HG03432 (cell line): ENCODE measurements at regions not wholly inside any gene's neighbourhood (a gene's known extent, or its start where the extent isn't known, plus 50 kb on each side); places are given as distances from the start of the nearest gene placed in this dataset.
"Not testable (repeated sequence)": the region's sequence is repeated elsewhere in the genome, so short reads cannot be mapped to it uniquely, and the experiment has no call there.

Experiments
- ATAC-seq: cut with Tn5 transposase; IDR thresholded peaks from one replicate; pipeline ENCODE4 v1.9.1; 2021; ENCODE audit warnings: mild to moderate bottlenecking, moderate library complexity; ENCODE audit not compliant: unreplicated experiment

DNA sequence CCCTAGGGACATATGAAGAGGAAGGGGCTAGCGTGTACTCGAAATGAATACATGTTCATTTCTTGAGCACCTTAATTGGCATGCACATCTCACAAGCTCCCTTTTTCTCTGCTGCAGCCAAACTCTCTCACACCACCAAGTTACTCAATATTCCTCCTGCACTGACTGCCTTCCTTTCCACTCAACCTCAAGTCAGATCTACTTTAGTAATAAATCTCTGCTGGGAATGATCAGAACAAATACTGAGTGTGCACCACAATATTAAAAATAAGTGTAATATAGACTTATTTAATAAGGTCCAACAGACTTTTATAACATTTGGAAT, 995.8 kb upstream of the WWC1 start:
- no peak for ATAC-seq

- ATAC-seq = no peak
These were observed 995.4 kb upstream of the WWC1 start for GRCh38 chr5:167296066-167296465.

DNA sequence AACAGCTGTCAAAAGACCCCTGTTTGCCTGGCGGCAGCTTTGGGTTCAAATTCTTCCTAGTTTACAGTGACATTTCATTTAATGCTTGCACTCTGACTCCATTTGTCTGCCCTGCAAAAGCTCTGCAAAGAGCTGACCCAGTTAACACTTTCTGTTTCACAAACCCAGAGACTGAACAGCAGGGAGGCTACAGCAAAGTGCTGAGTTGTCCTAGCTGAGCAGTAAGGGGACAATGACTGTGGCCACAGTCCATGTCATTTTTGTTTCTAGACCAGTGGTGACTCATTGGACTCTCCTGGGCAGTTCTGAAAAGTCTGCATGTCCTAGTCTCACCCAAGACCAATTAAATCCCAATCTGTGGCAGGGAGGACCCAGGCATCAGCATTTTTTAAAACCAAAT, 994.8 kb upstream of the WWC1 start:
- no peak for ATAC-seq

GRCh38 chr5:167299861-167300260, 991.6 kb upstream of the WWC1 start:
- ATAC-seq = not testable (repeated sequence)

DNA sequence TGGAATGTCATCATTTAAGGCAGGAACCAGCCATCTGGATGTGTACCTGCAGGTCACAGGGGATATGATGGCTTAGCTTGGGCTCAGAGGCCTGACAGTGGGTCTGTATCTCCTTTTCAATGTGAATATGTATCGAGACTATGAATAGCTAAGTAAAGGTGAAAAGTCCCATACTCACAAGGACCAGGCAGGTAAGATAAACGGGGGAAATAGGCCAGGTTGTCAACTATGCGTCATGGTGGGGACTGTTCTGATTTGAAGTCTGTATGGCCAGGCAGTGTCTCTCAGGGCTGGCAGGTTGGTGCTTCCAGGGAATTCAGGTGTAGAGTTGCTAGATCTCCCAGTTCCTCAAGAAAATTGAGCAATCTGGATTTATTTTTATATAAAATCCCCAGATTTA, 987.9 kb upstream of the WWC1 start:
- no peak for ATAC-seq

GRCh38 chr5:167304834-167305469, 986.5 kb upstream of the WWC1 start:
- ATAC-seq = no peak

DNA sequence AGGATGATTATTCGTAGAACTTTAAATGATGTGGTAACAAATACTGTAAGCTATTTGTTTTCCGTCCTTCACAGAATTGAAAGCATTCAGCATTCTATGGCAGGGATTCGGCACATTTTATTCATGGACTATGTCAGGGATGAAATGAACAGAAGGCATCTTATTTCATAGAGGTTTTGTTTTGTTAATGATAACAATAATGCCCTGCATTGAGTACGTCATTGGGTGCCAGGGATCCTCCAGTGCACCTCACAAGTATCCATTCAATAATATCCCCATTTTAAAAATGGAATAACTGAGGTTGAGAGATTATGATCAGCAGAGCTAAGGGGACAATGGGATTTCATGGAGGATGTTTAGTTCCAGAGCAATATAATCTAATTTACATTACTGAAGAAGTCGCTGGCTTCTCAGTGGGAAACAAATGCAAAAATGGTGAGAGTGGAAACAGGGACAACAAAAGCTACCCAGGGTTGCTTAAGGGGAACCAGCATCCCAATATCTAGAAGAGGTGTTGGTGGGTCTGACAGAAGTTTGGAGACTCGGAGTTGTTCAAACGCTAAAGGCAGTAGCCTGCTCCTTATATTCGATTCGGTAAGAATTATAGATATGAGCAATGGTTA, 985.7 kb upstream of the WWC1 start:
- no peak for ATAC-seq

DNA sequence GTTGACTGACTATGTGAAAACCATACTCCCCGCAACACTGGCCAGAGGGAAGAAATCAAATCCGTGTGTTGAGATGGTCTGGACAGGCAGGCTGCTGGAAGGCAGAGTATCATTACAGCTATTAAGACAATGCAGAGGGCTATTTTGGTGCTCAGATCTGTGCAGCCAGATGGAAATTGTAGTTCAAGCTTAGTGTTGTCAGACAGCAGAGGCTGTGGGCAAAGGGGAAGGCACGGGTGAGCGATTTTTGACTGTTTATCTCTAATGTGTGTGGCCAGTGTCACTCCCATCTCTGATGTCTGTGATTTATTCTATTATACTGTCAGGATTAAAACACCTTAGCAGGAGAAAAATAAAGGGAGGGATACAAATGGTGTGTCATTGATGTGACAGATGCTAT, 984.4 kb upstream of the WWC1 start:
- ATAC-seq = no peak

DNA sequence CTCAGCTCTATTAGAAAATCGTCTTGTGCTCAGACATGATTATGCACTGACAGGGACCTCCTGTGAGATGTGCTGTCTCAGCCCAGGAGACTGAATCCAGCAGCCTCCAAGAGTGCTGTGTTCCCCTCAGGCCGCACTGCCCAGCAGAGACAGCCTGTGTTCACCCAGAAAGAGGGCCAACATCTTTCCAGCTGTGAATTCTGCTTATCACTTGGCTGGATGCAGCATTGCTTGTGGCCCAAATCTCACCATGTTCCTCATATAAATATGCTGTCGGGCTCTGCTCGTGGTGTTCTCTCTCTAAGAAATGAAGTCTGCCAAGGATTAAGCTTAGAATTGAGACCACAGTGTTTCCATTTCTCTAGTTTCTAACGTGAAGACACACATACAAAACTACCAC, 983.0 kb upstream of the WWC1 start:
- no peak for ATAC-seq

DNA sequence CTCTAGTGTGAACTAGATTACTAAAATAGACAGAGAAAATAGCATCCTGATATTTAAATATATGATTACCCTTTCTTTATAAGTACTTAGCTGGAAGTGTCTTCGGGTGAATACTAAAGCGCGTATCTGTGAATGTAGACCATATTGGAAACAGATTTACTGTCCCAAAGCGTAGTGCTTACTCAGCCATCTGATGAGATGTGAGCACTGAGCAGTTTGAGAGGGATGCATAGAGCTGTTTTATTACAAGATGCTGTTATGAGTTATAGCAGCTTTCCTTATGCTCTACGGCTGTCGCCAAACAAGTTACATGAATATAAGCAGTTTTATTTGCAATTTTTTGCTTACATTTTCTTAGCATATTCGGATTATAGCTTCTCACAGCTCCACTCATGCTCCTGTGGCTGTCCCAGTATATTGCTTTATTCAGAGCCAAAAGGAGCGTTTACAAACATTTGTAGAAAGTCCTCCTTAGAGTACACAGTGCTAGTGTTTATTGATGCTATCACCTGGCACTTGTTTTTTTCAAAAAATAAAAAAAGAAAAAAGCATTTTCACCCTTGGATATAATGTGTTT, 981.4 kb upstream of the WWC1 start:
- ATAC-seq = no peak

- ATAC-seq = no peak
These were observed 980.1 kb upstream of the WWC1 start for GRCh38 chr5:167311340-167311739.

DNA sequence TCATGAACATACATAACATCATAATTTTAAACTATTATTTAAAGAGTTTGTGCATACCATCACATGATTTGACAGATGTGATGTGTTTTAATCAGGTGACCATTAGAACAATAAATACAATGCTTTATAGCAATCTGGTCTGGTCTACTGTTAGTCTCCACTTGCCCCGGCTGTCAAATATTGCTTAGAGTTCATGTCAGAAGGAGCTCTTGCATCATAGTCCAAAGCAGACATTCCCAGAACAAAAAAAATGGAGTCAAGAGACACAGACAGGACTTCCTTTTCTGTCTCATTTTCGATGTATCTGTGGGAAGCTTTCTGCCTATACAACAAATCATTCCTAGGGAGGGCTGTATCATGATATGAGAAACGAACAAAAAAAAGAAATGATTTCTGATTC, 979.2 kb upstream of the WWC1 start:
- no peak for ATAC-seq

DNA sequence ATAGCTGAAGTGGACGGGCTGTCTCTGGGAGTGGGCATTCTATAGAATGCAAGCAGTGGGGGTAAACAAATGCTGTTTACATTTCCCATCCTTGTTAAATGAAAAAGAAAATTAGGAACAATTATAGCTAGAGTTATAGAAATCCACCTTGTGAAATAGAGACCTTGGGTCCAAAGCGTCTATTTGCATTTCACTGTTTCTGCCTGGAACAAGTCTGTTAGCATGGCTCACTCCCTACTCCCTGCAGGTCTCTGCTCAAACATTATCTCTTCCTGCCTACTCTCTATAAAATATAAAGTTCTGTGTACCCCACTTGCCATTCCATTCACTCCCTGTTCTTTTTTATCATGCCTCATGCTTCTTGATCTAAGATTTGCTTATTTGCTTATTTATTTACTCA, 975.7 kb upstream of the WWC1 start:
- ATAC-seq = no peak

DNA sequence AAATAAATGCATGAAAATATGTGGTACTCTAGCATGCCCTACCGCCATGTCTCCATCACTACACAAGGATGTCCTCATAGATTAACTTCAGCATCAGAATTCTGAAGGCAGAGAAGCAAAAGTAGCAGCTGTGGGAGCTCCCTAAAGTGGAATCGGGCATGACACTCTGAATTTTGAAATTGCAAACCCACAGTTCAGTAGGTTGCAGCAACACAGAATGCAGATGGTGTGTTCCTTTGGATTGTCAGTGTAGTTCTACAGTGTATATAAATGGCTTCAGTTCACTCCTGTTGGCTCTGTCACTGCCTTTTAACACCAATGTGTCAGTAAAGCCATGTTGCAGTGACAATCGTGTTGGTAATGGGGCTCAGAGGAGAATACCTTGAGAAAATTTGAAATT, 973.6 kb upstream of the WWC1 start:
- no peak for ATAC-seq

DNA sequence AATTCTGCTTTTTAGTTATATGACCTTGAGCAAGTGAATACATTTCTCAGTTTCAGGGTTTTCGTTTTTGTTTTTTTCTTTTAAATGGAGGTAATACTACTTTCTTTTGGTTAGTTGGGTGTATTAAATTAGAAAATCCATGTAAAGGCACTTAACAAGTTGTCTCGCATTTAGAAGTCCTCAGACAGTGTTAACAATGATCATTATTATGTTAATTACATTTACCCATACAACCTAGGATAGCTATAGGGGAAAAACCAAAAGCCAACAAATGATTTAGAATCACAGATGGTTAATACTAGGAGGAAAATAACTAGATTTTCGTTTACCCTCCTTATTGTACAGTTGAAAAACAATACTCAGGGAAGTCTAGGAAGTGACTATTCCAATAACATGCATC, 972.2 kb upstream of the WWC1 start:
- no peak for ATAC-seq

GRCh38 chr5:167320019-167320418, 971.4 kb upstream of the WWC1 start:
- ATAC-seq = no peak

- no peak for ATAC-seq
These were observed 959.1 kb upstream of the WWC1 start for GRCh38 chr5:167332309-167332708.

GRCh38 chr5:167336161-167336560, 955.3 kb upstream of the WWC1 start:
- ATAC-seq = no peak

DNA sequence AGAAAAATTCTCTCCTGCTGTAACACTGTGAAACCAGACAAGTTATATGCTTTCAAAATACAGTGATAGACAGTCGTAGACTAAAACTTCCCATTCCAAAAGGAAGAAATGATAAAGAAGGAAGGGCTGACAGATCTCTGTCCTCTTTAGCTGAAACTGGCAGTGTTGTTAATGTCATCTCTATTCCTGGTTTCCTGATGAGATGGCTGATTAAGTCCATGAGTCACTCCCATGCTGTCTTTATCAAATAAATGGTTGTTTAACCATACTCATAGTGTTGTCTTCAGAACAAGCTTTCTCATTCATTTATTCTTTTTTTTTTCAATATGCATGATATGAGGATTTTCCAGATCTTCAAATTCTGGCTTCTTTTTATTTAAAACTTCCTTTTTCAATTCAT, 952.2 kb upstream of the WWC1 start:
- ATAC-seq = no peak

DNA sequence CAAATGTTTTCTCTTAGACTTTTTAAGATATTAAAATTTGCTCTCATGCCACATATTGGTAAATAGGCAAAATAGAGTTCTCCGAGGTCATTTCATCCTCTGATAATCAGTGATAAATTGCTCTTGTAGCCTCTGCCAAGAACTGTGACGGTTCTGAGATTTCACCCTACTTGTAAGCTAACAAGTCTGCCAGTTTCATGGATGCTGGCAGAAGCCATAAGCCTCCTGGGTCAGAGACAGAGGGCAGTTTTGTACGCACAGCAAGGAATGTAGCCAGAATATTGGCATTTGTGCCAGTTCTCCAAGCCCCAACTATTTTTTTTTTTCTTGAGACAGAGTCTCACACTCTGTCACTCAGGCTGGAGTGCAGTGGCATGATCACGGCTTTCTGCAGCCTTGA, 945.0 kb upstream of the WWC1 start:
- no peak for ATAC-seq

DNA sequence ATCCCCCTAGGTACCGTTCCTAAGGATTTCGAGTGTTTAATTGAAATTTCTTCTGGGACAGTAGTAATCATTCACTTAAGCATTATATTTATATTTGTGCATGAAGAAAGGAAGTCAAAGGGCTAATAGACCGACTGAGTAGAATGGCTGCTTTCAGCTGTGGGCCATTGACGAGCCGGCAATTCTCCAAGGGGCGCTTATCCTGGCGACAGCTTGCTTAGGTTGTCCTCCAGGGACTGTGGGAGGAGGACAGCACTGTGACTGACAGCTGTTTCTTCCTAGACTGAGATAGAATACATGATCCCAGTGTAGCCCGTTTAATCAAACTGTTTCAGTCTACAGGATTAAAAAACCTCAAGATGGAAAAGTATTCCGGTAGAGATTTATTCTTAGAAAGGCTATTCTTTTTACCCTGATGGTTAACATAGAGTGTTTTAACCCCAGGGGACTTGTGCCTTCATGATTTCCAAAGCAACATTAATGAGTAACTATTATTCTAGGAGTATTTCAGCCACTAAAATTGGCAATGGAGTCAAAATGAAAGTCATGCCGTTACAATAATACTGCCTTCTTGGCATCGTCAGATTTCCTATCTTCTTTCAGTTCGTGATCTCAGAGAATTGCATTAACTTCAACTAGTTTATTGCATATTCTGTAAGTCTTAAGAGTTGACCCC, 943.1 kb upstream of the WWC1 start:
- no peak for ATAC-seq

DNA sequence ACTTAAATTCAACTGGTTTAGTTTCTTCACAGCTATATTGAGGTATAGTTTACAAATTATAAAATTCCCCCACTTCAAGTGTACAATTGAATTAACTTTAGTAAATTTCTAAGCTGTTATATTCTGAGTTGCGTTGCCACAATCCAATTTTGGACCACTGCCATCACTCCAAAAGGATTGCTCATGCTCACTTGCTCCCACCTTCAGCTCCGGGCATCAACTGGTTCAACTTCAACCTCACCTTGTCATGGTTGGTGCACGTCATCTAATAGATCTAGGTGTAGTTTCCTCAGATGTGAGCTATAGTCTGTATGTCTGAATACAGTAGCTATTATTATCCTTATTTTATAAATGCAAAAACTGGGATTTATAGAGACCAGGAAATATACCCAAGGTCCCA, 942.5 kb upstream of the WWC1 start:
- ATAC-seq = no peak
